HepG2 (cell line): ENCODE measurements at regions not wholly inside any gene's neighbourhood (a gene's known extent, or its start where the extent isn't known, plus 50 kb on each side); places are given as distances from the start of the nearest gene placed in this dataset.

Experiments
- ATAC-seq: fragments of 200-7000 bp; cut with Tn5 transposase; 3 replicates; pipeline ENCODE4 v1.9.1; 2020; ENCODE audit warnings: mild to moderate bottlenecking, moderate library complexity
- BruUV-seq: library from RNA; stranded (reverse); fragments of 400-500 nt; replicated peaks from 2 replicates; lab custom pipeline; 2021; lab: Mats Ljungman, UMichigan
- CTCF ChIA-PET: fragments of 300-600 bp; formaldehyde crosslinking; extraction: SDS; loops from one replicate; lab custom pipeline; 2021; ENCODE audit warnings: low total read pairs, inconsistent platforms, low intra/inter-chr PET ratio; lab: Yijun Ruan, JAX
- POLR2A ChIA-PET: fragments of 350-600 bp; sonication (Branson Sonifier 250); formaldehyde crosslinking; loops from one replicate; lab custom pipeline; 2020; ENCODE audit warnings: antibody characterized with exemption, inconsistent platforms; lab: Yijun Ruan, JAX
- DNase-seq: peaks from one replicate; pipeline ENCODE4 v3.0.0-alpha.2; 2015; ENCODE audit warnings: low spot score
- FAIRE-seq: peaks from 3 replicates; lab custom pipeline; 2011; peaks lifted over from hg19 to GRCh38; lab: Jason Lieb, UNC
- H2AFZ ChIP-seq: one replicate; pipeline ENCODE4 v1.6.1; 2011; ENCODE audit warnings: low read length, inconsistent platforms
- H3K27ac ChIP-seq: fragments of 300-600 bp; 3 replicates; pipeline ENCODE4 v1.8.0; 2011; ENCODE audit warnings: mixed run types, mild to moderate bottlenecking, mixed read lengths, low read length, inconsistent platforms; ENCODE audit not compliant: insufficient read depth; ENCODE audit errors: extremely low read length
- H3K27me3 ChIP-seq, 2 experiments: fragments of 200-600 bp in 1 of 2; 2 replicates in 1 of 2; 3 replicates in 1 of 2; pipeline versions ENCODE4 v1.6.0 to v1.8.0; 2011; ENCODE audit warnings: low read length in 2 of 2, mild to moderate bottlenecking in 2 of 2, moderate library complexity in 2 of 2, inconsistent platforms in 1 of 2; ENCODE audit not compliant: insufficient read depth in 2 of 2, control insufficient read depth in 1 of 2
- H3K36me3 ChIP-seq, 2 experiments: fragments of 200-600 bp in 1 of 2; replicated peaks in 1 of 2; 2 replicates in 1 of 2; 3 replicates in 1 of 2; pipeline versions ENCODE4 v1.5.1 to v1.8.0; 2011; ENCODE audit warnings: low read length in 2 of 2, inconsistent platforms in 1 of 2; ENCODE audit not compliant: insufficient read depth in 2 of 2, control insufficient read depth in 1 of 2
- H3K4me1 ChIP-seq: 2 replicates; pipeline ENCODE4 v1.5.1; 2012; ENCODE audit warnings: low read length, inconsistent platforms; ENCODE audit not compliant: insufficient read depth
- H3K4me2 ChIP-seq: 2 replicates; pipeline ENCODE4 v1.6.0; 2011; ENCODE audit warnings: low read depth, low read length, inconsistent platforms
- H3K4me3 ChIP-seq, 3 experiments: fragments of 200-600 bp in 1 of 3; sonication (generic), shearing (Covaris generic) in 1 of 3; replicated peaks in 1 of 3; 2 replicates each; pipeline ENCODE4 v1.5.1; 2011 to 2016; ENCODE audit warnings: low read length in 3 of 3, inconsistent platforms in 2 of 3, low read depth in 2 of 3, mild to moderate bottlenecking in 2 of 3, control low read depth in 1 of 3, mixed read lengths in 1 of 3; ENCODE audit not compliant: insufficient read depth in 1 of 3
- H3K79me2 ChIP-seq: one replicate; pipeline ENCODE4 v1.6.1; 2011; ENCODE audit warnings: low read length, inconsistent platforms; ENCODE audit not compliant: insufficient read depth
- H3K9ac ChIP-seq: 2 replicates; pipeline ENCODE4 v1.6.0; 2011; ENCODE audit warnings: mild to moderate bottlenecking, low read depth, low read length, inconsistent platforms; ENCODE audit not compliant: insufficient read depth
- H3K9me3 ChIP-seq: 2 replicates; pipeline ENCODE4 v1.5.1; 2012; ENCODE audit warnings: mild to moderate bottlenecking, low read length
- H4K20me1 ChIP-seq: 2 replicates; pipeline ENCODE4 v1.6.0; 2011; ENCODE audit warnings: inconsistent platforms, mild to moderate bottlenecking, low read length, moderate library complexity; ENCODE audit not compliant: insufficient read depth
- ARHGAP35 ChIP-seq: sonication (generic); formaldehyde crosslinking; IDR thresholded peaks from 2 replicates; pipeline ENCODE4 v1.9.0; 2022; ENCODE audit warnings: mild to moderate bottlenecking, inconsistent platforms, moderate library complexity, missing genetic modification reagents, borderline replicate concordance
- KAT8 ChIP-seq: IDR thresholded peaks from 2 replicates; pipeline ENCODE4 v1.6.1; 2016; ENCODE audit warnings: missing genetic modification reagents, missing compliant biosample characterization
- KDM1A ChIP-seq: IDR thresholded peaks from 2 replicates; pipeline ENCODE4 v1.6.1; 2016; ENCODE audit warnings: missing compliant biosample characterization
- MAX ChIP-seq: IDR thresholded peaks from 2 replicates; pipeline ENCODE4 v1.6.1; 2012; ENCODE audit warnings: inconsistent platforms
- RNF2 ChIP-seq: fragments of 450-650 bp; conservative IDR thresholded peaks from 2 replicates; pipeline ENCODE4 v1.6.1; 2016; ENCODE audit warnings: low read depth
- RXRB ChIP-seq: IDR thresholded peaks from 2 replicates; pipeline ENCODE4 v1.6.1; 2016; ENCODE audit warnings: borderline replicate concordance, missing genetic modification reagents, missing compliant biosample characterization
- STAG1 ChIP-seq: sonication (generic); formaldehyde crosslinking; IDR thresholded peaks from 2 replicates; pipeline ENCODE4 v1.4.0; 2020; ENCODE audit warnings: missing genetic modification reagents
- ZMYM4 ChIP-seq: sonication (generic); formaldehyde crosslinking; IDR thresholded peaks from 2 replicates; pipeline ENCODE4 v1.8.1; 2023; ENCODE audit warnings: mild to moderate bottlenecking, missing genetic modification reagents
- ZNF276 ChIP-seq: sonication (generic); formaldehyde crosslinking; IDR thresholded peaks from 2 replicates; pipeline ENCODE4 v1.4.0; 2020; ENCODE audit warnings: mild to moderate bottlenecking, low read depth, missing genetic modification reagents
- WGBS: methylation state at CpG from one replicate; pipeline ENCODE4 v1.1.6; 2017; ENCODE audit warnings: low lambda C conversion rate; 5-methylcytosine and 5-hydroxymethylcytosine counted together
- in situ Hi-C: cut with HindIII; loops from 2 replicates; pipeline ENCODE4 v1.10.0; 2017; ENCODE audit warnings: low pct_unique_long_range_greater_than_20kb; ENCODE audit not compliant: extremely low pct_ligation_motif_present
- intact Hi-C: fragments of 100-400 bp; cut with micrococcal nuclease; formaldehyde crosslinking; loops from one replicate; pipeline ENCODE4 v1.10.0; 2022; ENCODE audit not compliant: unreplicated experiment
- TF ChIP-seq, protein P1 (sequence below), 2 experiments: sonication (generic) in 1 of 2; formaldehyde crosslinking in 1 of 2; IDR thresholded peaks; 2 replicates each; pipeline versions ENCODE4 v1.4.0 to v1.6.1; 2018 to 2020; ENCODE audit warnings: missing genetic modification reagents in 2 of 2, borderline replicate concordance in 1 of 2, low read depth in 1 of 2, mild to moderate bottlenecking in 1 of 2, missing biosample characterization in 1 of 2
- TF ChIP-seq, protein P2 (sequence below): sonication (generic); formaldehyde crosslinking; IDR thresholded peaks from 2 replicates; pipeline ENCODE4 v1.5.0; 2020; ENCODE audit warnings: missing genetic modification reagents
- TF ChIP-seq, protein P3 (sequence below): sonication (generic); formaldehyde crosslinking; IDR thresholded peaks from 2 replicates; pipeline ENCODE4 v1.5.1; 2020; ENCODE audit warnings: mild to moderate bottlenecking, missing genetic modification reagents

GRCh38 chr12:69154585-69155363 is 84.6 kb upstream of the CPSF6 start (continued):
- TF ChIP-seq, protein P1, sequence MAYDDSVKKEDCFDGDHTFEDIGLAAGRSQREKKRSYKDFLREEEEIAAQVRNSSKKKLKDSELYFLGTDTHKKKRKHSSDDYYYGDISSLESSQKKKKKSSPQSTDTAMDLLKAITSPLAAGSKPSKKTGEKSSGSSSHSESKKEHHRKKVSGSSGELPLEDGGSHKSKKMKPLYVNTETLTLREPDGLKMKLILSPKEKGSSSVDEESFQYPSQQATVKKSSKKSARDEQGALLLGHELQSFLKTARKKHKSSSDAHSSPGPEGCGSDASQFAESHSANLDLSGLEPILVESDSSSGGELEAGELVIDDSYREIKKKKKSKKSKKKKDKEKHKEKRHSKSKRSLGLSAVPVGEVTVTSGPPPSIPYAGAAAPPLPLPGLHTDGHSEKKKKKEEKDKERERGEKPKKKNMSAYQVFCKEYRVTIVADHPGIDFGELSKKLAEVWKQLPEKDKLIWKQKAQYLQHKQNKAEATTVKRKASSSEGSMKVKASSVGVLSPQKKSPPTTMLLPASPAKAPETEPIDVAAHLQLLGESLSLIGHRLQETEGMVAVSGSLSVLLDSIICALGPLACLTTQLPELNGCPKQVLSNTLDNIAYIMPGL (CRISPR knock-in tag; IDR thresholded peaks at IDR 0.05; ENCODE audit: borderline replicate concordance in 1 of 2, low read depth in 1 of 2) = peak in 1 of 2 experiments; percentile 37; a peak in 1 of 4 replicates
- TF ChIP-seq ZNF276 (CRISPR knock-in tag) (no peak), STAG1 (CRISPR knock-in tag) (peak; percentile 83), ZMYM4 (CRISPR knock-in tag) (0 out of 2 replicates have a peak, but pooled peaks have one; percentile 19), MAX (peak; percentile 44; the same call in 1 of the 2 replicates)

DNA sequence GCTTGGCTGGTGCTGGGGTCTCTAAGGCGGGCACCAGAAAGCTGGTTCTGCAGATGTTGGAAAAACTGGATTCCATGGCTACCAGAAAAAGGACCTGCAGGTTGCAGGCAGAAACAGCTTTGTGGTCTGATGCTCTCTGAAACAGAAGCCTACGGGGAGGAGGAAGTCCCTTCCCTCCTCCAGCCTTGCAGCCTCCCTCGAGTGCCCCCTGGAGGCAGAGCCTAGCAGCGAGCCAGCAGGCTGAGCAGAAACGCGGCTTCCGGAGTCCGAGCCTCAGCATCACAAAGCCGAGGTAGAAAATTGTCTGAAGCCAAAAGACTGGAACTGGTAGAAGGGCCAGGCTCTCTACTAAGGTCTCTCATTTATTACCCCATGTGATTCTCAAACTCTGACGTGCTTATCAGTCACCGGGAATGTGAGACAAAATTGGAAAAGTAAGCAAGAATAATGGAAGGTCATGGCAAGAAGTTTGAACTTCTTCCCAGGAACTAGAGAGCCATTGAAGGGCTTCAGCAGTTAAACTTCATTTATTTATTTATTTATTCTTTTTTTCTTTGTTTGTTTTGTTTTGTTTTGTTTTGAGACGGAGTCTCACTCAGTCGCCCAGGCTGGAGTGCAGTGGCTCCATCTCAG is 82.2 kb upstream of the CPSF6 start:
- Histone ChIP-seq H3K4me2 (peak overlapping the region; percentile 63), H3K9me3 (no peaks in the 10 kb centered on the region), H3K4me1 (peaks cover 19% of the 10 kb centered on the region), H3K9ac (no peak overlapping the region), H3K27me3 (peaks cover 0 to 4% of the 10 kb centered on the region in 2 experiments; a peak in 1 of 5 replicates), H3K4me3 (peak overlapping the region in 1 of 3 experiments; percentile 40; a peak in 1 of 6 replicates), H3K79me2 (no peaks in the 10 kb centered on the region), H4K20me1 (no peaks in the 10 kb centered on the region), H2AFZ (peak overlapping the region; percentile 98), H3K27ac (no peak overlapping the region), H3K36me3 (no peaks in the 10 kb centered on the region)
- ATAC-seq (peak; percentile 93), DNase-seq (peak; percentile 63), FAIRE-seq (peak; percentile 76)
- POLR2A ChIA-PET = no interaction called here
- in situ Hi-C loops = loop anchor here (10.0 kb wide), 1 partner anchor 98 kb away; no protein-coding TSS in a partner anchor
- BruUV-seq = no TSS peak
- 18% methylated on average over 12 of the region's 13 CpGs for WGBS
- intact Hi-C loops = loop anchor here (5.0 to 10.0 kb wide), 2 partner anchors 178 to 295 kb away; no protein-coding TSS in a partner anchor
- CTCF ChIA-PET = interaction anchor here (1.4 kb wide), 1 partner anchor 97 kb away, joined by 6 read pairs; no protein-coding TSS in a partner anchor
- TF ChIP-seq, protein P2, sequence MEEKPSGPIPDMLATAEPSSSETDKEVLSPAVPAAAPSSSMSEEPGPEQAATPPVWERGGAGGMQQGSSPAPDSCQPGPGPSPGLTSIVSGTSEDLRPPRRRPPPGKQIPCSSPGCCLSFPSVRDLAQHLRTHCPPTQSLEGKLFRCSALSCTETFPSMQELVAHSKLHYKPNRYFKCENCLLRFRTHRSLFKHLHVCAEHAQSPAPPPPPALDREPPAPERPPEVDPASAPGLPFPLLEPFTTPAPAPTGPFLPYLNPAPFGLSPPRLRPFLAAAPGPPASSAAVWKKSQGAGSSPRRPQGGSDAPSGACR (CRISPR knock-in tag) = no peak
- TF ChIP-seq, protein P3, sequence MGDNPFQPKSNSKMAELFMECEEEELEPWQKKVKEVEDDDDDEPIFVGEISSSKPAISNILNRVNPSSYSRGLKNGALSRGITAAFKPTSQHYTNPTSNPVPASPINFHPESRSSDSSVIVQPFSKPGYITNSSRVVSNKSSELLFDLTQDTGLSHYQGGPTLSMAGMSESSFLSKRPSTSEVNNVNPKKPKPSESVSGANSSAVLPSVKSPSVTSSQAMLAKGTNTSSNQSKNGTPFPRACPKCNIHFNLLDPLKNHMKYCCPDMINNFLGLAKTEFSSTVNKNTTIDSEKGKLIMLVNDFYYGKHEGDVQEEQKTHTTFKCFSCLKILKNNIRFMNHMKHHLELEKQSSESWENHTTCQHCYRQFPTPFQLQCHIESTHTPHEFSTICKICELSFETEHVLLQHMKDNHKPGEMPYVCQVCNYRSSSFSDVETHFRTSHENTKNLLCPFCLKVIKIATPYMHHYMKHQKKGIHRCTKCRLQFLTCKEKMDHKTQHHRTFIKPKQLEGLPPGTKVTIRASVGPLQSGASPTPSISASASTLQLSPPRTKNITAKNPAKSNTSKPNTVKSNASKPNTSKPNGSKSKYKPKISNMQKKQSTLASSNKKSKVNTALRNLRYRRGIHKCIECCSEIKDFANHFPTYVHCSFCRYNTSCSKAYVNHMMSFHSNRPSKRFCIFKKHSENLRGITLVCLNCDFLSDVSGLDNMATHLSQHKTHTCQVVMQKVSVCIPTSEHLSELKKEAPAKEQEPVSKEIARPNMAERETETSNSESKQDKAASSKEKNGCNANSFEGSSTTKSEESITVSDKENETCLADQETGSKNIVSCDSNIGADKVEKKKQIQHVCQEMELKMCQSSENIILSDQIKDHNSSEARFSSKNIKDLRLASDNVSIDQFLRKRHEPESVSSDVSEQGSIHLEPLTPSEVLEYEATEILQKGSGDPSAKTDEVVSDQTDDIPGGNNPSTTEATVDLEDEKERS (CRISPR knock-in tag) = no peak
- TF ChIP-seq RNF2 (no peak; the same call in 1 of the 2 replicates), RXRB (CRISPR knock-in tag) (0 out of 2 replicates have a peak, but pooled peaks have one; percentile 11), ARHGAP35 (CRISPR knock-in tag) (no peak), KDM1A (CRISPR knock-in tag) (0 out of 2 replicates have a peak, but pooled peaks have one; percentile 12), KAT8 (CRISPR knock-in tag) (peak; percentile 68)
